Adipocyte (in vitro differentiated cells): ENCODE measurements at regions not wholly inside any gene's neighbourhood (a gene's known extent, or its start where the extent isn't known, plus 50 kb on each side); places are given as distances from the start of the nearest gene placed in this dataset.

Experiments used
- DNase-seq: peaks from one replicate; pipeline ENCODE4 v3.0.0-alpha.2; 2015; ENCODE audit warnings: low read depth
- H3K27me3 ChIP-seq: replicated peaks from 2 replicates; pipeline ENCODE4 v1.7.0; 2013; ENCODE audit warnings: mild to moderate bottlenecking, low read length, moderate library complexity; ENCODE audit not compliant: control insufficient read depth, insufficient read depth
- H3K36me3 ChIP-seq: 2 replicates; pipeline ENCODE4 v1.7.0; 2013; ENCODE audit warnings: low read length, mild to moderate bottlenecking, moderate library complexity; ENCODE audit not compliant: control insufficient read depth, insufficient read depth, severe bottlenecking
- H3K4me1 ChIP-seq: 2 replicates; pipeline ENCODE4 v1.7.0; 2013; ENCODE audit warnings: mild to moderate bottlenecking, low read length, moderate library complexity; ENCODE audit not compliant: control insufficient read depth, insufficient read depth
- H3K4me3 ChIP-seq: 2 replicates; pipeline ENCODE4 v1.7.0; 2013; ENCODE audit warnings: mild to moderate bottlenecking, low read length, moderate library complexity
- H3K9ac ChIP-seq: 2 replicates; pipeline ENCODE4 v1.7.0; 2013; ENCODE audit warnings: mild to moderate bottlenecking, low read length, moderate library complexity
- H3K9me3 ChIP-seq: 2 replicates; pipeline ENCODE4 v1.7.0; 2013; ENCODE audit warnings: mild to moderate bottlenecking, low read length, moderate library complexity; ENCODE audit not compliant: control insufficient read depth

DNA sequence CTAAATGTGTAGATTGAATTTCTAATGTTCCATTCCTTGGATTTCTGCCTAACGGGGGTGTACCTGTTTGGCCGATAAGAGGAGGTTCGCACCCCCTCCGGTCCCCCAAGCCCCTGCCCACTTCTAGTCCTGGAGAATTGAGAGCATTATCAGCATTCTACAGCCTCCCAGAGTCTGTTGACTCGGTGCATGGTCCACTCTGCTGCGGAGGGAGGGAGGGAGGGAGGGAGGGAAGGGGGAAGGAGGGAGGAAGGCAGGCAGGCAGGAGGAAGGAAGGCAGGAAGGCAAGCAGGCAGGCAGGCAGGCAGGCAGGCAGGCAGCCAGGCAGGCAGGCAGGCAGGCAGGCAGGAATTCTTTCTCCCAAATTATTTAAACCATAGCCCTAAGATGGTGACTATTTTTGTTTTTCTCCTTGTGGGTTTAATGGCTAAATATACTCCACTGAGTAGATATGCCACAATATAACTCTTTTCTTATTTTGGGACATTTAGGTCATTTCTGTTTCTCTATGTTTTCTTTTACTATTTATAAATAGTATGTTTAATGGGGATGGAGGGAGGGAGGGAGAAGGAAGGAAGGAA is 69.5 kb upstream of the CHST15 start:
- Histone ChIP-seq H3K4me3 (no peak overlapping the region), H3K36me3 (no peaks in the 10 kb centered on the region), H3K9me3 (no peaks in the 10 kb centered on the region), H3K27me3 (peaks cover 19% of the 10 kb centered on the region), H3K9ac (no peak overlapping the region), H3K4me1 (no peaks in the 10 kb centered on the region)
- DNase-seq, result no peak

DNA sequence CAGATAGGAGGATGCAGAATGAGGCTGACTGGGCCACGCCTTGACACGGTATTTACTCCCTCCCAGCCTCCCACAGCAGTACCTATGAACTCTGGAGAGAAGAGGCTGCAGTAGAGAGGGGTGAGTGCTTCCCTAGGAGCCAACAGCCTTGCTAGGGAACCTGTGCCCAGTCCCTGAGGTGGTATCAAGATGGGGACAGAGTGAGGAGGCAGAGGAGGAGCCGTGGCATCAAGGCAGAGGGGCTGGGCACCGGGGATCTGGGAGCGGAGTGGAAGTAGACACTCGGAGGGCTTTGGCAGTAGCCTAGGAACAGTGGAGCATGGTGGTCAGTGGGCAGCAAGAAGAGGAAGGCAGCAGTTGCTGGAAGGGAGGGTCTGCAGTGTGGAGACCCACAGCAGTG is 68.7 kb upstream of the CHST15 start:
- no peak overlapping the region for H3K4me3 ChIP-seq
- H3K4me1 ChIP-seq, result peaks cover 7% of the 10 kb centered on the region
- H3K9me3 ChIP-seq, result no peaks in the 10 kb centered on the region
- no peaks in the 10 kb centered on the region for H3K36me3 ChIP-seq
- DNase-seq, result no peak
- H3K27me3 ChIP-seq, result peaks cover 19% of the 10 kb centered on the region
- H3K9ac ChIP-seq, result no peak overlapping the region

DNA sequence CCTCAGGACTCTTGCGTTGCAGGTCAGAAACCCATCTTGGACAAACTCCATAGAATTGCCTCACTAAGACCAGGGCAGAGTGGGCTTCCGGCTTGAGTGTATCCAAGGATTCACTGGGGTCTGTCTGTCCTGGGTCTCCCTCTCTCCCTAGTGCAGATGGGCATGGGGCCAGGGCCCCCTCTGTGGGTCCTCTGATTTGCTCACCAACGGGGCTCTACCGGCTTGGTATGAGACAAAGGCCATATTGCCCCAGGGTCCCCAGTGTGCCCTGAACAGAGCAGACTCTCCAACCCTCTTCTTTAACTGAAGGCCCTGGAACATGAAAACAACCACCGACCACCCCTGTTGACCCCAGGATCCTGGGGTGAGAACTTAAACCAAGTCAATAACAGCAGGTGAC is 68.2 kb upstream of the CHST15 start:
- Histone ChIP-seq H3K27me3 (peaks cover 19% of the 10 kb centered on the region), H3K4me3 (no peak overlapping the region), H3K4me1 (peaks cover 12% of the 10 kb centered on the region), H3K36me3 (no peaks in the 10 kb centered on the region), H3K9ac (no peak overlapping the region), H3K9me3 (no peaks in the 10 kb centered on the region)
- no peak for DNase-seq

DNA sequence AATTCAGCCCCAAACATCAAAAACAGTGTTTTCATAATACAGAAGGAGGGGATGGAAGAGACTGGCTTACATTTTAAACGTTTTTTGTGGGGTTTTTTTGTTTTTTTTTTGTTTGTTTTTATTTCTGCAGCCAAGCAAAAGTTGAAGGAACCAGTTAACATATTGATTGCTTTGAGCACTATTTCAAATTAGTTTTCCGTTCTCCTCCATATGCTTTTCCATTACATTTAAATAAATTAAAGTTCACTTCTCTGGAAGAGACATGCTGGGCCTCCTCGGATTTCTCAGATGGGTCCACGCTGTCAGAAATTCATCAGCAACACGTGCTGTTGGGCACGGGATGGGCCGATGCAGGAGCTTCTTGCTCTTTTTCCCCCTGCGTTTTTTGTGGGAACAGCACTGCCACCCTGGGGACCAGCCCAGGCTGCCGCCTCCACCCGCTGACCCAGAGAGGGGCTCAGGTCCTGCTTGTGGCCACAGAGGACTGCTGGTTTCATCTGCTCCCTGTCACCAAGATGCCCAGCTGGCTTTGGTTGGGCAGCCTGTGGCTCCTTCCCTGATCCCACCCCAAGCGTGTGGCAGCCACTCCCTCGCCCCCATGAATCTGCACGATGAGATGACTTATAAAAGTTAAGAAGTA is 67.7 kb upstream of the CHST15 start:
- DNase-seq, result peak; percentile 32
- peaks cover 17% of the 10 kb centered on the region for H3K4me1 ChIP-seq

DNA sequence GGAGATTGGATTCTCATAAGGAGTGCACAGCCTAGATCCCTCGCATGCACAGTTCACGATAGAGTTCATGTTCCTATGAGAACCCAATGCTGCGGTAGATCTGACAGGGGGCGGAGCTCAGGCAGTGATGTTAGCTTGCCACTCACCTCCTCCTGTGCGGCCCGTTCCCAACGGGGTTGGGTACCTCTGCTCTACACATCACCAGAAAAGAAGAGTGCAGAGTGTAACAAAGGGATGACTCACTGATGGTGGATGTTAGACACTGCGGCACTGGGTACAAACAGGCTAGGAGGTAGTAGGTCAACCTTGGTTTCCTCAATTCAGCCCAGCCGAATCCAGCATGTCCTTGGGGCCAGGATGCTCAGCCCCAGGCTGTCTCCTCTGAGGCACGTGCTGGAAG is 66.8 kb upstream of the CHST15 start:
- Histone ChIP-seq H3K9ac (no peak overlapping the region), H3K9me3 (no peaks in the 10 kb centered on the region), H3K4me1 (peaks cover 26% of the 10 kb centered on the region), H3K27me3 (peaks cover 19% of the 10 kb centered on the region), H3K4me3 (no peak overlapping the region), H3K36me3 (no peaks in the 10 kb centered on the region)
- no peak for DNase-seq

More for the DNA sequence above, 67.7 kb upstream of the CHST15 start:
- H3K27me3 ChIP-seq, result peaks cover 19% of the 10 kb centered on the region
- H3K4me3 ChIP-seq, result no peak overlapping the region
- no peak overlapping the region for H3K9ac ChIP-seq
- no peaks in the 10 kb centered on the region for H3K36me3 ChIP-seq
- no peaks in the 10 kb centered on the region for H3K9me3 ChIP-seq

DNA sequence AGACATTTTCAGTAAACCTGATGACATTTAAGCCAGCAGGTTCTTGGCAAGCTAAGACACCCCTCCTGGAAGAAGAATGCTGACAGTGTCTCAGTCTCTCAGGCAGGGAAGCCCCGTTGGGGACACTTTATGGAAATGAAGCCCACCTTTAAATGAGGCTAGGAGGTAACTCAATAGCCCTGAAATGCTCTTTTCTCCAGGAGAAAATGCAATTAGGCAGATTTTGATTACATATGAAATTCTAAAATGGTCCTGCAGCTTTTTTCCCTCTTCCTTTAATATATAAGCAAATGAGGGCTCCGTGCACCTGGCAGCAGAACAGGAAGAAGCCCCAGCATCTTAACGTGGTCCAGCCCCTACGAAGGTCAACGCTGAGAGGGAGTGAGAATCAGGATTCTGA is 65.8 kb upstream of the CHST15 start:
- H3K36me3 ChIP-seq, result no peaks in the 10 kb centered on the region
- H3K9me3 ChIP-seq, result no peaks in the 10 kb centered on the region
- DNase-seq, result no peak
- peaks cover 26% of the 10 kb centered on the region for H3K4me1 ChIP-seq
- peaks cover 19% of the 10 kb centered on the region for H3K27me3 ChIP-seq
- H3K4me3 ChIP-seq, result no peak overlapping the region
- no peak overlapping the region for H3K9ac ChIP-seq

DNA sequence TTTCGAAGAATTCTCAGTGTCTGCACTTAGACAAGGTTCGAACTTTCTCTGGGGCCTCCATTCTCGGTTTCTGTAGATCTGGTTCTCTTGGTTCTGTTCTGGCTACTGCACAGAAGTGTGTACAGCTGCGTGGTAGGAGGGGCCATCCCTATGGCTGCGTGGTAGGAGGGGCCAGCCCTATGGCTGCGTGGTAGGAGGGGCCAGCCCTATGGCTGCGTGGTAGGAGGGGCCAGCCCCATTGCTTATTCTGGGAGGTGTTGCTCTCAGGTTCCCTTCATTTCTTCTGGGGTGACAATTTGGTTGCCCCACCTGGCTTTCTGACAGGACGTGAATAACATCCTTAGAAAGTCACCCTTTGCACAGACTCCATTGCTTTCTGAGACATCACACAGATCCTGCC is 65.2 kb upstream of the CHST15 start:
- Histone ChIP-seq H3K4me1 (peaks cover 27% of the 10 kb centered on the region), H3K9me3 (no peaks in the 10 kb centered on the region), H3K9ac (no peak overlapping the region), H3K36me3 (no peaks in the 10 kb centered on the region), H3K4me3 (no peak overlapping the region), H3K27me3 (peaks cover 19% of the 10 kb centered on the region)
- DNase-seq, result no peak

DNA sequence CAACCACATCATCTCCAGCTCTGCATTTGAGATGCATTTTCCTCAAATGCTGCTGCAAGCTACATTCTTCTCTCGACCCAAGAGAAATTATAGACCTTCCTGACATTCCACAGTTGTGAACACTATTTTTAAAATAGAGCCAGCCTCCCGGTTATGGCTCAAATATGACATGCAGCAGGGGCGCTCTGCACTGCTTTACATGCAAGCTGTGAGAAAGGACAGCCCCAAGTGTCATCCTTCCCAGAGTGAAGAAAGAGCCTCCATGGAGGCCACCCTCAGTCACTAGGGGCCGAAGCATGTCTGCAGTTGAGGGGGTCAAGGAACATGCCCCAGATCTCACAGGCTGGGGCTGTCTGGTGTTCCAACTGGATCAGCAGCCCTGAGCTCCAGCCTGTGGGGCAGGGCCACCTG is 63.9 kb upstream of the CHST15 start:
- Histone ChIP-seq H3K9me3 (no peaks in the 10 kb centered on the region), H3K4me1 (peaks cover 41% of the 10 kb centered on the region), H3K27me3 (peaks cover 15% of the 10 kb centered on the region), H3K9ac (no peak overlapping the region), H3K36me3 (no peaks in the 10 kb centered on the region), H3K4me3 (no peak overlapping the region)
- DNase-seq, result peak; percentile 67

DNA sequence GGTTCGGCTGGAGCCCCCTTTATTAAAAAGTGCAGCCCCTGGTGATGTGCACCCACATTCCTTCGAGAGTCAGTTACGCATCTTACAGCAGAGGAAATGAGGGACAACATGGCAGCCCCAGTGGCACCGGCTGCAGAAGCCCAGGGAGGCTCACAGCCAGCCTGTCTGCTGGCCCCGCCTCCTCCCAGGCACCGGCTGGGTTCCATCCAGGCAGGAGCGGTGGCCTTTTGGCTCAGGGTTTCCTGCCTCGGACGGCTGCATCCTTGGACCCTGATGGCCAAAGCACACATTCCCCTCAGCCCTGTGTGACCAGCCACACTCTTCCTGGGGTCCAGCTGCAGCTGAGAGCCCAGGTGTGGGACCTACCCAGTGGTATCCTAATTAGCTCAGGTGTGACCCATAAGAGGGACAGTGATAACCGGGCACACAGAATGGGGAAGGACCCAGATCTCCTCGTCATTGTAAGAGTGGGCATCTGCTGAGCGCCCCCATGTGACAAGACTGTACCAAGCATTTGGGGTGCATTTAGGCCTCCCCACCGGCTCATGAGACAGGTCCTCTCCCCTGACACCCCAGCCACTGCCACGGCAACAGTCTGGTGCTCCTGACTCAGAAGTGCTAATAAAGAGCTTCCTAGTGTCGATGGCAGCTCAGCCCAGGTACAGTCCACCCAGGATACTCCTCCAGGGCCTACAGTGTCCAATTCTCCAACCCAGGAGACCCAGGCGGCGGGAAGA is 63.3 kb upstream of the CHST15 start:
- Histone ChIP-seq H3K9ac (no peak overlapping the region), H3K4me1 (peaks cover 46% of the 10 kb centered on the region), H3K27me3 (peaks cover 12% of the 10 kb centered on the region), H3K36me3 (no peaks in the 10 kb centered on the region), H3K9me3 (no peaks in the 10 kb centered on the region), H3K4me3 (peak overlapping the region; percentile 3)
- no peak for DNase-seq

DNA sequence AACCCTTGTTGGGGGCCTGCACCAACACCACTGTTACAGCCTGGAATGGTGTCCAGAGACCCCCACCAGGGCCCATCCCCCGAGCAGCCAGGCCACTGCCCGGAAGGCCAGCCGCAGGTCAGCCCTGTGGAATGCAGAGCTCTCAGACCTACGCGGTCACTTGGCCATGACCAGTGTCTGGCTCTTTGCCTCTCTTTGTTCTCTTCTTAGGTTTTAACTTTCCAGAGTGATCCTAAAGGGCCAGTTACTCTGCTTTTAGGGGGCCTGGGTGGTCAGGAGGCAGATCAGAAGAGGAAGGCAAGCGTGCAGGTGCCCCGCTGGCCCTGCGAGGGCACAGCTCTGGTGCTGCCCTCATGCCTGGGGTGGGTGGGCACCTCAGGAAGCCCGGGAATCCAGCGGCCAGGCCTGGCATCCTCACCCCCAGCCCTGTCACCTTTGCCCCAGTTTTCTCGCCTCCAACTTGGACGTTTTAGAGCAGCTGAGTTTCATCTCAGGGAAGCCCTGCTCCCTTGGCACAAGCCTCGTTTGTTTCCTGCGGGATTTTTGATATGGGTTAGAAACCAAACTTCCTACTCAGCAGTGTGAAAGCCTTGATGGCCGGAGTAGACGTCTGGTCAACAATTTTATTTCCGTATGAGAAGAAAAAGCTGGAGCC is 62.5 kb upstream of the CHST15 start:
- Histone ChIP-seq H3K4me3 (peak overlapping the region; percentile 3), H3K9ac (no peak overlapping the region)
- peak; percentile 47 for DNase-seq

More for the DNA sequence above, 62.5 kb upstream of the CHST15 start:
- H3K4me1 ChIP-seq, result peaks cover 49% of the 10 kb centered on the region
- no peaks in the 10 kb centered on the region for H3K36me3 ChIP-seq
- no peaks in the 10 kb centered on the region for H3K9me3 ChIP-seq
- H3K27me3 ChIP-seq, result peaks cover 12% of the 10 kb centered on the region
